NCI-H82 treated with DMSO at 0.1 percent for 48 hours (cell line): ENCODE measurements at regions not wholly inside any gene's neighbourhood (a gene's known extent, or its start where the extent isn't known, plus 50 kb on each side); places are given as distances from the start of the nearest gene placed in this dataset.
"Not testable (repeated sequence)": the region's sequence is repeated elsewhere in the genome, so short reads cannot be mapped to it uniquely, and the experiment has no call there.

Experiments
- DNase-seq: peaks from one replicate; lab custom pipeline; 2025; ENCODE audit not compliant: unreplicated experiment; lab: John Stamatoyannopoulos, UW

DNA sequence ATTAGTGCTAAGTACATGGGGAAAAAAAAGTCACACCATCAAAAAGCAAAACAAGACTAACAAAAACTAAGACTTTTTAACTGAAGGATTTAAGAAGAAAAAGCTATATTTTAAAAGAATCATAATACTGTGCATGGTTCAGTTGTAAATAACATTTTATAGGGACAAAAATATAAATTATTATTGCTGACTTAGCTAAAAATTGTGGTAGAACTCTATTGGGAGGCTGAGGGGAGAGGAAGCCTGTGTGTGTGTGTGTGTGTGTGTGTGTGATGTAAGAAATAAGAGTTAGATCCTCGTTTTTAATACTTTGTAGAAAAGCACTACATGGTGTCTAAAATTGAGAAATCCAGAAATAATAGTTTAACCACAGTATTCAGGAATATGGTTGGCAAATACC is 1950.9 kb upstream of the TENM3 start:
- DNase-seq, result no peak

DNA sequence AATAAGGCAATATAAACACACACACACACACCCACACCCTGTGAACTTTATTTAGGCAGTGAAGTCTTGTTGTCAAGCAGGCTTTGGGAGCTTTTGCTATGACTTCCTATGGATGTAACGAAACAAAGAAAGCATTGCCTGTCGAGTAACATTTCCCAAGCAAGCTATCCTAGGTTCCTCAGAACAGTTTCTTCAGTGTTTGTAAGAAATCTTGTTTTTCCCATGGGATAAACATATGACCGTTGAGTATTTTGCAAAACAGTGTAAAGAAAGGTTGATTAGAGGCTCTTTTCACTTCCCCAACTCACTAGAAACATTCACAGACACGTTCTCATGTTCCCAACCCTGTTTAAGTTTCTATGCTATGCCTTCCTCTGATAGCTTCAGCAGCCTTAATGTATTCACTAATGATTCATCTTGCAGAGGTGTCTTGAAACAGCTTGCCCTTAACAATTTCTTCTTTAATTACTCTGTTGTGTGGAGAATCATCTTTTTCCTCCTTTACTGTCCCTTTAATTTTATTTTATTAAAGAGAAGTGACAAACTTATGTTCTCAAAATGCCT is 1947.1 kb upstream of the TENM3 start:
- no peak for DNase-seq

DNA sequence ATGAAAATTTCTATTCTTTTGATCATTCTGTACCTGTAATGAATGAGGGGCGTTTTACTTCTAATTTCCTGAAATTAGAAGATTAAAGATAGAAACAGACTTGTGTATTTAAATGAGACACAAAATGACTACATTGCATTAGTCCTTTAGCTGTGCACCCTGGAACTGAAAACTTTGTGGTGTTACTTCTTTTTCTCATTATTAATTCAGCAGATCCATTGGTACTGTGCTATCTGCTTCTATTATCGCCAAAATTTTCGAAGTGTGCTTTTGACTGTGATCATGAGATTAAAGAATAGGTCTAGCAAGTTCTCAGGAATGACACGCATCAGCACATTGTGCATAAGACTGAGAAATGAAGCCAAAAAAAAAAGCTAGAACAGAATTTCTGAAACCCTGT is 1938.9 kb upstream of the TENM3 start:
- DNase-seq, result no peak

DNA sequence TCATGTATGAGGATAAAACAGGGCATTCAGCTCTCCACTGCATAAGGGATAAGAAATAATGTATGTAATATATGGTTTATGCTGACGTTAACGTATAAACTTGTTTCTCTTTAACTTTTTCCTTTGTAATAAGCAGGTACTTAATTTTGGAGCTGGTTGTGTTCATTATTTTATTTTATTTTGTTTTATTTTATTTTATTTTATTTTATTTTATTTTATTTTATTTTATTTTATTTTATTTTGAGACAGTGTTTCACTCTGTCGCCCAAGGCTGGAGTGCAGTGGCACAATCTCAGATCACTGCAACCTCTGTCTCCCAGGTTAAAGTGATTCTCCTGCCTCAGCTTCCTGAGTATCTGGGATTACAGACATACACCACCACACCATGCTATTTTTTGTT is 1932.6 kb upstream of the TENM3 start:
- DNase-seq, result no peak

DNA sequence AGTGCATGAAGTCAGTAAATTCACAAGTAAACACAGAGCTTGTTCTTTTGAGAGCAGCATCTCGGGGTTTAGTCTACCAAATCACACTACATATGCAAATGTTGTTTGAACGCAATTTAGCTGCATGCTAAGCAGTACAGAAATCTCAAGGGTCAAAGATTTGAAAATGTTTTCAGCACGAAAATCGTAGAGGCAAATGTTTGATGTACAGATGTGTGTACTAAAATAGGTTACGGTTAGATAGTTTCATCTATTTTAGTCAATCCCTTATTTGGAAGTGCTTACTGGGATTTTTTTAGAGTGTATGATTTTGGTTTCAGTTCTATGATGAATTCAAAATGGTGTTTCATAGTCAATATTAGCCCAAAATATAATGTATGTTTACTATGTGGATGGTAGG is 1928.2 kb upstream of the TENM3 start:
- no peak for DNase-seq

DNA sequence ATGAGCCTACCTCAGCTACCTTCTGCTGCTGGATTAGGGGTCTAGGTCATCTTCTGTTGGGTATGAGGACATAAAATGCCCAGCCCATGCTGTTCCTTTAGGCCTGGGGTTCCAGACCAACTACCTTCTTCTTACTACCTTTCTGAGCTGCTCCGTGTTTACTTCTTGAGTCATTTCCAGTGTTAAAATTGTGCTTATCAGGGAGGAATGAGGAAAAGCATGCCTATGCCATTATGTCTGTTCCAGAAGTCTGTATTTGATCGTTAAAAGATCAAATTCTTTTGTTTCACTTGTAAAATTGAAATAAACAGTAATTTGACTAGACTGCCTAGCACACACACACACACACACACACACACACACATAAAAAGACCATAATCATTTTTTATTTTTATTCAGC is 1912.7 kb upstream of the TENM3 start:
- DNase-seq, result no peak

DNA sequence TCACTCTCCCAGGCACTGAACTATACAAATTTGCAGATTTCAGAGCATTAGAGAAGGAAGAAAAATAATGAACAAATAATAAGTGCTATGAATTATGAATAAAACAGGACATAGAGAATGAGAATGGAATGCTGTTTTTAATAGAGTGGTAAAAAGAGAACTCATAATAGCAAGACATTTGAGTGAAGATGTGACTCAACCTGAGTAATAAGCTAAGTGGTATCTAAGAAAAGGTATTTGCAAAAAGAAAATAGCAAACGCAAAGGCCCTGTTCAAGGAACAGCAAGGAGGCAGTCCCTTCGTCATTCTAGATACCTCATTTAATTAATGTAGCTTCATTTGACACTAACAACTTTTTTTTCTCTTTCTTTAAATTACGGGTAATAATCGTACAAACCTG is 1910.0 kb upstream of the TENM3 start:
- DNase-seq, result no peak

DNA sequence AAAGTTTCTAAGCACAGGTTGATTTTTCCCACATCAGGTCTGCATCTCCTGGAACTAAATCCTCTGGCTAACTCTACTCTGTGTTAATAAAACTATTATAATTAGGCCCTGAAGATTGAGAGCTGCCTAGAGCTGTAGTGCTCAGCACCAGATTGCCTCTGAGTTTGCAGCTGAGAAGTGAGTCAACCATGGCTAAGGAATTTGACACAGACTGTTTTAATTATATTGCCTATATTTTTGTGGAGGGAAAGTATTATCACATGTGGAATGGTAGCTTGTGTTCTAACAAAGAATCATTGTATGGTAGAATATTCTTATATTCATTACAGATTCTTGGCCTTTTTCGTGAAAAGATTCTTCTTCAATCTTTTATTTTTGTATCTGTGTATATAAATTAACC is 1907.6 kb upstream of the TENM3 start:
- no peak for DNase-seq

DNA sequence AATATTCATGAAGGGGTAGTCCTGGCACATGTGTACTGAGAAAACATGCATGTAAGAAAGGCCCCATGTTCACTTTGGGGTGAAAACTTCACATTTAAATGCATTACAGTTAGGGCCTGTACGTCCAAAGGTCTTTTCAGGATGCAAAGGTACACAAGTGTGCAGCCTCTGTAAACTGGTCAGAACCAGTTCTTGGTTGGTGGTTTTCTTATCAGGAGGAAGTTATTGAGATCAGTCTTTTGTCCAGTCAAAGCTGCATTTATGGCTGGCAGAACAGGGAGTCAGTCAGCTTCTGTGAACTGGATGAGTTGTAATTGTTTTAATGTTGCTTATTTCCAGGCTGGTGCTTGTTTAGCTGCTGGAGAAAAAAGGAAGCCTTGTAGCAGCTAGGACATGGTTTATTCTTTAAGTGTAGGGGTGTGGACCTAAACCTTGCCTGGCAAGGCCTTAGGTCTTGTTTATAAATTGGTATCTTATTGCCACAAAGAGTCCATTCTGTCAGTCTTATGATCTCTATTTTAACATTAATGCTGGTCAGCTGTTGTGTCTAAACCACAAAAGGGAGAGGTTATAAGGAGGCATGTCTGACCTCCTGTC is 1906.6 kb upstream of the TENM3 start:
- DNase-seq, result no peak

DNA sequence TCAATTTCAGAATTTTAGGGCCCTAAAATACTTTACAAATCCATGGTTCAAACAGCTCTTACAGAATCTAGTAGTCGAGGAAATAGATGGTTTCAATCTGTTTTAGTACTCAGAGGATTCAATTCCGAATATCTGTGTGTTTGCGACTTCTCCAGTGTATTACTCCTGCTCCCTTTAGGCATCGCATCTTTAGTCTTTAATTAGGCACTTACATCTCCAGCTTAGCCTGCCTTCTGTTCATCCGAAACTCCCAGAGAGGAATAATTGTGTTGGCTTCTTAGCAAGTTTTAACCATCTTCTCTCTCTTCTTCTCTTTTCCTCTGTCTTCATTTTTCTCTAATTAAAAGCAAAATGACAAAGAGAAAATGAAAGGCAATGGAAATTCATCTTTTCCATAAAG is 1901.3 kb upstream of the TENM3 start:
- no peak for DNase-seq

DNA sequence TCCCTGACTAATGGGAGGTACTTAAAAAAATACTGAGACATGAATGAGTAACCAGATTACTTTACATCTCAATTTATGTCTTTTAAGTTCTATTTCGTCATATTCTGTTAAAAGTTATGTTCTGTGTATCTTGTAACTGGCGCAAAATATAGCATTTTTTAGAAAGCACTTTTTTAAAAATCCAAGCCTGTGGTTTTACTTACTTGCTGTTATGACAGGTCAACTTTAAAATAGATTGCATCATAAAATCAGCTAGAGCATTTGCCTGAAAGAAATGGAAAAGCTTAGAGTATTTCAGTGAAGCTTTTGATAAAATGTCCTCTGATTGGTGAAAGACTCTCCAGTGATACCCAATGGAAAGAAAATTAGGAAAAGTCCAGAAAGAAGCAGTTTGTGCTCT is 1892.3 kb upstream of the TENM3 start:
- DNase-seq, result no peak

DNA sequence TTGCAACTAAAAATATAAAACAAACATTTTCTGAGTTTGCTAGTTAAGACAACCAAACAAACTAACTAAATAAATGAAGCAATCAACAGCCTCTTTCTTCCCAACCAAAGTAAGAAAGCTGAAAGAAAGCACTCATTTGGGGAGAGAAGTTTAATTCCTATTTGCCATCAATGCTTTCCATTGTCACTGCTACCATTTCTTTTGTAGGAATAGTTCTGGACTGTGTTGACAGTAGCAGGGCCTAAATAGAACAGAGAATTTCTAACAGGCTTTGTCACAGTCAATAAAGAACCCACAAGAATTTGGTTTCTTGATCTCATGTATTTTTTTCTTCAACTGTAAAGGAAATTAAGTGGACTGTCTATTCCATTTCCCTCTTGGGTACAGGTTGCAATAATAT is 1886.4 kb upstream of the TENM3 start:
- no peak for DNase-seq

DNA sequence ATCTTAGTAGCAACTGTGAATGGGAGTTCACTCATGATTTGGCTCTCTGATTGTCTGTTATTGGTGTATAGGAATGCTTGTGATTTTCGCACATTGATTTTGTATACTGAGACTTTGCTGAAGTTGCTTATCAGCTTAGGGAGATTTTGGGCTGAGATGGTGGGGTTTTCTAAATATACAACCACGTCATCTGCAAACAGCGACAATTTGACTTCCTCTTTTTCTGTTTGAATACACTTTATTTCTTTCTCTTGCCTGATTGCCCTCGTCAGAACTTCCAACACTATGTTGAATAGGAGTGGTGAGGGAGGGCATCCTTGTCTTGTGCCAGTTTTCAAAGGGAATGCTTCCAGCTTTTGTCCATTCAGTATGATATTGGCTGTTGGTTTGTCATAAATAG is 1883.1 kb upstream of the TENM3 start:
- not testable (repeated sequence) for DNase-seq

DNA sequence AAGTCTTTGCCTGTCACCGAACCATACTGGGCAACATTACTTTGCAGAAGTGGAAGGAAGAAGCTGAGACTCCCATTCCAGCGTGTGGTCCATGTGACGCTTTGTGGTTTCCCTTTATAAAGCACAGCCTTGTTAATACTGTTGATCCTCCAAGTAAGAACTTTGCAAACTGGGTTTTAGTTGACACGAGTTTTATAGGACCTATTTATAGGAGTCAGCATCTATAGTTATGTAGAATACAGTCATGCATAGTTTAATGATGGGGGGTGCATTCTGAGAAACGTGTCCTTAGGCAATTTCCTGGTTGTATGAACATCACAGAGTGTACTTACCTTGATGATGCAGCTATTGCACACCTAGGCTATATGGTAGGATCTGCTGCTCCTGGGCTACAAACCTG is 1879.4 kb upstream of the TENM3 start:
- no peak for DNase-seq

DNA sequence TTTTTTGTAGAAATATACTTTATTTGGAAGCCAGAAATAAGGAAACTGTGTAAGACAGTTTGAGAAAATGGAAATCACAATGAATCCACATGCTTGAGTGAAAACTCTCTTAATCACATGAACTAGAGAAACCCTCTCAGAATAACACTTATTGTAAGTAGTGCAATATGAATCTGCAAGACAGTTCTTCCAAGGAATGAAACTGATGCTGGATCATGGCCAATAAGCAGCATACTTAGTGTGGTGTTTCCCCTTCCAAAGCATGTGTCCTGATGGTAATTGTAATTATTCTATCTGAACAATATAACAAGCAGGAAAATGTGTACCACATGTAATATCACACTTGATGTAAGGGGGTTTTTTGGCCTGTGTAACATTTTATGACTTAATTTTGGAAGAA is 1870.5 kb upstream of the TENM3 start:
- DNase-seq, result no peak

DNA sequence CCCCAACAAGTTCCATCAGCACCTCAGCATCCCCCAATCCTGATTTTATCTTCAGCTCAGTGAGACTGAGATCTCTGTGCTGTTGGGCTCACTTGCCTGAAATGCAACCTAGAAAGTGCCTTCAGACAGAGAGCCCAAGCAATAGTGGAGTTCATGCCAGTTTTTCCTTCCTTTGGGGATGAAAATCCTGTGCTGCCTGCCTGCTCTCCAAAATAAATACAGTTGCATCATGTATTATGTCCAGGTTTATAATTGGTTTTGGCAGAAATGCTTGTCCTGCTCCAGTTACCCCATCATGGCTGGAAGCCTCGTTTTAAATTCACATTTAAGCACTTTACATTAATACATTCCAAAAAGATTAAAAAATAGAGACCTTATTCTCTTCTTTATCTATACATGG is 1865.5 kb upstream of the TENM3 start:
- no peak for DNase-seq

DNA sequence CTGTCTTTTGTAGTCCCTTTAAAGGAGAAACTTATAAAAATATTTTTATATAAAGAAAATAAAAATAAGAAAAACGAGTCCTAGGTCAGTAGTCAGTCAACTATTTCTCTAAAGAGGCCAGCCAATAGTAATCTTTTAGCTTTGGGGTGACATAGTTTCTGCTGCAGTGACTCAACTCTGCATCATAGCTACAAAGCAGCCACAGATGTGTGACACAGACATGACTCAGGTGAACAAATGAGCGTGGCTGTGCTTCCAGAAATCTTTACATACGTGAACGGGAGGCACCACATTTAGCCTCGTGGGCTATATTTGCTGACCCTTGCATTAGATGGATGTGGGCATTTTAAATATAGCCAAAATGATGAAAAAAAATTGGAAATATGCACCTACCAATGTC is 1862.5 kb upstream of the TENM3 start:
- DNase-seq, result no peak

DNA sequence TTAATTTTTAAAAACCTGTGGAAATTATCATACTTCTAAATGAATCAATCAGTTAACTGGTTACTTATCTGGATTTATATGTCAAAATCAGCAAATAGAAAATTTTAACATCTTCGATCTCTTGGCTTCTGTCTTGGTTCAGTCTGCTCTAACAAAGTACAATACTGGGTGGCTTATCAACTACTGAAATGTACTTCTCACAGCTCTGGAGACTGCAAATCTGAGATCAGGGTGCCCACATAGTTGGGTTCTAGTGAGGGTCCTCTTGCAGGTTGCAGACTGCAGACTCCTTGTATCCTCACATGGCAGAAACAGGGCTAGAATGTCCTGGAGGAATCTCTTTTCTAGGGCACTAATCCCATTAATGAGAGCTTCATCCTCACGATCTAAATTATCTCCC is 1851.6 kb upstream of the TENM3 start:
- no peak for DNase-seq

DNA sequence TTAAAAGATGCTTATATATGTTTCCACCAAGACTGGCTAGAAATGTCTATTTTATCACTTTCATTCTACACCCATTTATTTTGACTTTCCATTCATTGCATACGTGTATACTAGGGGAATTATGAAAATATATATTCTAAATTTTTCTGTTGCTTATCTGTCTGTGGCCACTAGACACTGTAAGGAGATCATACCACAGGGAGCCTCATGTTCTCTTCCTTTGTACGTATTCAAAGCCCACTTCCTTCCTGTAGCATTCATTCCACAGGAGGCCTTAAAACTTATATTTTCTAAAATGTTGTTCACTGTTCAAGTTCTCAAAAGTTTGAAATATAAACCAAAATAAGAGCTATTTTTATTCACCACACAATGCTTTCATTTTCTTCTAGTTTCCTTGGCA is 1848.9 kb upstream of the TENM3 start:
- DNase-seq, result no peak

DNA sequence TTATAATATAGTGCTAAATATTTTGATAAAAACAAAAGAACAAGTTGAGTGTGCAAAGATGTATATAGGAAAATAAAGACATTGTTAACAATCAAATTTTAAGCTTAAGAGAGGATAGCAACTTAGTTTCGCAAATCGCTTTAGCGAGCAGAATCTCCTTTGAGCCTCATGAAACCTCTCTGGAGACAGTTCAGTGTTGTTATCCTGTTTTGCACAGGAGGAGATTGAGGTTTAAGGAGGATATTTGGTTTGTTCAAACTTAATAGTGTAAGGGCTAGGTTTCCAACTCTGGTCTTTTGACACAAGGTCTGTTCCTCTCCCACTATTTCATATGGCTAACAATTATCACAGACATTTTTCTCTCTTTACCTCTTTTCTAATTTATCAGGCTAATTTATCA is 1848.5 kb upstream of the TENM3 start:
- no peak for DNase-seq

DNA sequence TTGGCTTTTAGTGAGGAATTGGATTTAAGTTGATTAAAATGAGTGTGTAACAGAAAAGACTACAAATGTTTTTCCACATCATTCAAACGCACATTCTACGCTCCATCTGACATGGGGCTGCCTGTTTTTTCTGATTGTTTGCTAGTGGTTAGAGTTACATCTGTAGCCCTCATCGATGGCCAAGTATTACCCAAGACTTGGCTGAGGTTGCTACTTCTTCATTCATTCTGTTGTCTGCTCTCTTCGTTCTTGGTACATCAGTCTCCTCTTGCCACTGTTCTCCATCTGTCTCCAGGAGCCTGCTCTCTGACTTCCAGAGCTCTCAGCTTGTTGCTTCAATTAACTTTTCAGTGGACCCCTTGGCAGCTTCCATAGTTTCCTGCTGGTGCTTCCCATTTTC is 1844.6 kb upstream of the TENM3 start:
- DNase-seq, result no peak

DNA sequence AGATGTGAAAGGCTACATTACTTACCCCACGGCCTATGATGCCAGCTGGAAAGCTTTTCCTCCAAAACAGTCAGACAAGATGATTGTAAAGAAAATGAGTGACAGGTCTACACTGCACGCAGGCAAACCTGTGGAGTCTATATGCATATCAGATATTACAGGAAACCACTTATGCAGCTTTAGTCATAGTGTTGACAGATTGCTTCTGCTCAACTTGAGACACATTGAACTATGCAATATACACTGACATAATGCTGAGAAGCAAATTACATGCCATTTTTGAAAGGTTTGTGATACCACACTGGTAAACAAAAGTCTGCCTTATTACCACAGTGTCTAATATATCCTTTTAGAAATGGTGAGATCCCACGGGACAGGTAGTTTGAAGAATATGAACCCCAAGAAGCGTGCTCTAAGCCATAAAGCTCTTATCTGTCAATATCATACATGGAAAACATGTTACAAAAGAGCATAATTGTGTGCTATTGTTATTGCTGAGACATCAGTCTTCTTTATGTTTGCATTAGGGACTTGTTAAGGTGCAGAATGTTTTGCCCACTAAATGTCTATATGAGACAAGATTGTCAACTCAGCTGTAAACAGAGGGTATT is 1835.8 kb upstream of the TENM3 start:
- no peak for DNase-seq
